CD14-positive monocyte (primary cell): ENCODE measurements at regions not wholly inside any gene's neighbourhood (a gene's known extent, or its start where the extent isn't known, plus 50 kb on each side); places are given as distances from the start of the nearest gene placed in this dataset.

Experiments used
- DNase-seq, 3 donors: peaks; one replicate each; pipeline ENCODE4 v3.0.0-alpha.2; 2011 to 2022
- H2AFZ ChIP-seq: 2 replicates; pipeline ENCODE4 v1.6.0; 2012; ENCODE audit warnings: mild to moderate bottlenecking, low read depth, low read length, inconsistent platforms; ENCODE audit not compliant: insufficient read depth, poor library complexity, severe bottlenecking
- H3K27ac ChIP-seq, 2 donors: 1 replicate in 1 of 2; 2 replicates in 1 of 2; pipeline ENCODE4 v1.5.1; 2012 to 2013; ENCODE audit warnings: low read length in 2 of 2, control low read depth in 1 of 2, inconsistent platforms in 1 of 2, low read depth in 1 of 2, mild to moderate bottlenecking in 1 of 2
- H3K27me3 ChIP-seq, 2 donors: one replicate each; pipeline versions ENCODE4 v1.6.0 to v1.6.1; 2011 to 2013; ENCODE audit warnings: low read length in 2 of 2; ENCODE audit not compliant: control insufficient read depth in 2 of 2, insufficient read depth in 2 of 2
- H3K36me3 ChIP-seq, 2 donors: replicated peaks in 1 of 2; 1 replicate in 1 of 2; 2 replicates in 1 of 2; pipeline versions ENCODE4 v1.5.1 to v1.6.1; 2012 to 2013; ENCODE audit warnings: low read length in 2 of 2, control low read depth in 1 of 2, inconsistent platforms in 1 of 2, mild to moderate bottlenecking in 1 of 2; ENCODE audit not compliant: insufficient read depth in 2 of 2, control insufficient read depth in 1 of 2
- H3K4me1 ChIP-seq, 2 donors: 1 replicate in 1 of 2; 2 replicates in 1 of 2; pipeline versions ENCODE4 v1.5.1 to v1.6.1; 2012 to 2013; ENCODE audit warnings: low read length in 2 of 2, control low read depth in 1 of 2, inconsistent platforms in 1 of 2, mild to moderate bottlenecking in 1 of 2, moderate library complexity in 1 of 2; ENCODE audit not compliant: insufficient read depth in 2 of 2, control insufficient read depth in 1 of 2
- H3K4me2 ChIP-seq: replicated peaks from 2 replicates; pipeline ENCODE3; 2012; ENCODE audit warnings: low read length, moderate library complexity, mild to moderate bottlenecking; ENCODE audit not compliant: poor library complexity, severe bottlenecking; ENCODE audit errors: extremely low read depth
- H3K4me3 ChIP-seq, 3 experiments: fragments of 200-600 bp in 1 of 3; sonication (generic) in 1 of 3; replicated peaks in 1 of 3; 1 replicate in 2 of 3; 2 replicates in 1 of 3; pipeline ENCODE4 v1.5.1; 2011 to 2013; ENCODE audit warnings: low read length in 3 of 3, mild to moderate bottlenecking in 3 of 3, control low read depth in 2 of 3, low read depth in 2 of 3, inconsistent platforms in 1 of 3, moderate library complexity in 1 of 3
- H3K79me2 ChIP-seq: 2 replicates; pipeline ENCODE4 v1.6.0; 2012; ENCODE audit warnings: mild to moderate bottlenecking, control low read depth, inconsistent platforms, low read length, moderate library complexity; ENCODE audit not compliant: insufficient read depth
- H3K9ac ChIP-seq: 2 replicates; pipeline ENCODE4 v1.6.0; 2017; ENCODE audit warnings: low read length, mild to moderate bottlenecking; ENCODE audit not compliant: insufficient read depth, poor library complexity, severe bottlenecking
- H3K9me3 ChIP-seq, 2 donors: replicated peaks in 1 of 2; 1 replicate in 1 of 2; 2 replicates in 1 of 2; pipeline versions ENCODE4 v1.5.1 to v1.6.1; 2012 to 2013; ENCODE audit warnings: low read length in 2 of 2, control low read depth in 1 of 2; ENCODE audit not compliant: control insufficient read depth in 1 of 2, insufficient read depth in 1 of 2
- H4K20me1 ChIP-seq: 2 replicates; pipeline ENCODE4 v1.6.0; 2012; ENCODE audit warnings: mild to moderate bottlenecking, low read length, control low read depth, moderate library complexity; ENCODE audit not compliant: insufficient read depth
- H3K27ac Mint-ChIP-seq, 7 donors: one replicate each; pipeline ENCODE4 v1.8.0; 2020; ENCODE audit warnings: mild to moderate bottlenecking in 7 of 7, mixed read lengths in 7 of 7, moderate library complexity in 6 of 7, inconsistent platforms in 2 of 7
- H3K27me3 Mint-ChIP-seq, 3 donors: one replicate each; pipeline ENCODE4 v1.8.0; 2021 to 2022; ENCODE audit warnings: low read depth in 3 of 3, mild to moderate bottlenecking in 3 of 3, mixed read lengths in 3 of 3, moderate library complexity in 3 of 3, inconsistent platforms in 1 of 3
- H3K36me3 Mint-ChIP-seq, 2 donors: one replicate each; pipeline ENCODE4 v1.8.0; 2020; ENCODE audit warnings: mixed read lengths in 2 of 2, inconsistent platforms in 1 of 2, mild to moderate bottlenecking in 1 of 2
- H3K4me1 Mint-ChIP-seq: one replicate; pipeline ENCODE4 v1.8.0; 2020; ENCODE audit warnings: mild to moderate bottlenecking, mixed read lengths
- H3K4me3 Mint-ChIP-seq, 2 donors: one replicate each; pipeline ENCODE4 v1.8.0; 2020; ENCODE audit warnings: mild to moderate bottlenecking in 2 of 2, mixed read lengths in 2 of 2, moderate library complexity in 1 of 2
- H3K9me3 Mint-ChIP-seq, 7 donors: one replicate each; pipeline ENCODE4 v1.8.0; 2020 to 2022; ENCODE audit warnings: mixed read lengths in 7 of 7, mild to moderate bottlenecking in 6 of 7, moderate library complexity in 6 of 7, inconsistent platforms in 2 of 7
- CTCF ChIP-seq: fragments of 200-600 bp; IDR thresholded peaks from one replicate; pipeline ENCODE4 v1.8.0; 2022; ENCODE audit warnings: antibody characterized with exemption, mild to moderate bottlenecking
- WGBS: methylation state at CpG from one replicate; pipeline ENCODE4 v1.1.5; 2013; ENCODE audit warnings: missing lambda C conversion rate; ENCODE audit not compliant: insufficient coverage; 5-methylcytosine and 5-hydroxymethylcytosine counted together
- intact Hi-C, 2 donors: fragments of 100-400 bp; cut with micrococcal nuclease; formaldehyde crosslinking; loops; one replicate each; pipeline versions ENCODE4 v1.15.0 to v1.15.1; 2023

- intact Hi-C loops = no loop called here
- Histone ChIP-seq H4K20me1 (no peaks in the 10 kb centered on the region), H3K9ac (no peak overlapping the region), H3K36me3 (no peaks in the 10 kb centered on the region), H3K79me2 (no peaks in the 10 kb centered on the region), H3K27me3 (no peaks in the 10 kb centered on the region), H3K9me3 (no peaks in the 10 kb centered on the region), H3K27ac (peak overlapping the region; percentile 11 to 87), H3K4me2 (peak overlapping the region; percentile 80), H3K4me1 (peaks cover 36% of the 10 kb centered on the region in 2 donors), H2AFZ (peak overlapping the region; percentile 52), H3K4me3 (no peak overlapping the region)
- Mint-ChIP-seq H3K27me3 (peaks cover 0 to 3% (median 0%) of the 10 kb centered on the region in 3 donors), H3K27ac (peak overlapping the region; percentile 55 to 97 (median 74)), H3K9me3 (peaks cover 0 to 7% (median 2%) of the 10 kb centered on the region in 7 donors), H3K4me1 (peaks cover 61% of the 10 kb centered on the region), H3K36me3 (no peaks in the 10 kb centered on the region), H3K4me3 (no peak overlapping the region)
- TF ChIP-seq CTCF = no peak
- DNase-seq = peak in 1 of 3 donors; percentile 40
- WGBS = 90% methylated on average over 6 of the region's 9 CpGs
Observed at GRCh38 chr1:184150776-184151531, 99.4 kb downstream of the TSEN15 start.

GRCh38 chr1:184152434-184152898, 100.9 kb downstream of the TSEN15 start:
- Histone ChIP-seq H3K4me1 (peaks cover 46 to 49% of the 10 kb centered on the region in 2 donors), H3K4me2 (peak overlapping the region; percentile 80), H3K36me3 (no peaks in the 10 kb centered on the region), H3K27me3 (no peaks in the 10 kb centered on the region), H2AFZ (peak overlapping the region; percentile 82), H3K9me3 (no peaks in the 10 kb centered on the region), H3K9ac (peak overlapping the region; percentile 71), H4K20me1 (no peaks in the 10 kb centered on the region), H3K4me3 (peak overlapping the region; percentile 60 to 76 (median 72)), H3K79me2 (no peaks in the 10 kb centered on the region), H3K27ac (peak overlapping the region; percentile 86 to 87)
- Mint-ChIP-seq H3K36me3 (no peaks in the 10 kb centered on the region), H3K4me1 (peaks cover 71% of the 10 kb centered on the region), H3K9me3 (peaks cover 0 to under 1% (median 0%) of the 10 kb centered on the region in 7 donors), H3K4me3 (peak overlapping the region; percentile 87 to 94), H3K27me3 (peaks cover 0 to 3% (median 0%) of the 10 kb centered on the region in 3 donors), H3K27ac (peak overlapping the region; percentile 91 to 97 (median 94))
- peak; percentile 48 to 95 (median 80) for DNase-seq
- TF ChIP-seq CTCF = no peak
- intact Hi-C loops = no loop called here
- 0% methylated on average over 1 of the region's 10 CpGs for WGBS
